GM23338 (cell line): ENCODE measurements at regions not wholly inside any gene's neighbourhood (a gene's known extent, or its start where the extent isn't known, plus 50 kb on each side); places are given as distances from the start of the nearest gene placed in this dataset.

ENCODE experiments used
- CTCF ChIP-seq, 2 experiments: fragments of 200-600 bp in 1 of 2; sonication (generic) in 1 of 2; conservative IDR thresholded peaks; 2 replicates each; pipeline versions ENCODE4 v1.5.1 to v1.6.1; 2016 to 2017; ENCODE audit warnings: antibody characterized with exemption in 2 of 2, low read depth in 2 of 2, mild to moderate bottlenecking in 2 of 2, moderate library complexity in 1 of 2
- ETS1 ChIP-seq: IDR thresholded peaks from 2 replicates; pipeline ENCODE4 v1.6.1; 2016; ENCODE audit warnings: antibody characterized with exemption
- EZH2 ChIP-seq: fragments of 200-600 bp; sonication (generic); IDR thresholded peaks from one replicate; pipeline ENCODE4 v1.8.0; 2017; ENCODE audit warnings: antibody characterized with exemption, mild to moderate bottlenecking, low read depth; ENCODE audit not compliant: unreplicated experiment
- EZH2phosphoT487 ChIP-seq: fragments of 200-600 bp; sonication (generic); IDR thresholded peaks from one replicate; pipeline ENCODE4 v1.8.1; 2018; ENCODE audit warnings: antibody characterized with exemption; ENCODE audit not compliant: unreplicated experiment
- JUNB ChIP-seq: IDR thresholded peaks from one replicate; pipeline ENCODE4 v1.6.1; 2016; ENCODE audit warnings: antibody characterized with exemption; ENCODE audit not compliant: unreplicated experiment
- NANOG ChIP-seq: IDR thresholded peaks from 2 replicates; pipeline ENCODE4 v1.6.1; 2016; ENCODE audit warnings: antibody characterized with exemption, borderline replicate concordance
- POLR2AphosphoS5 ChIP-seq: IDR thresholded peaks from 2 replicates; pipeline ENCODE4 v1.6.1; 2016; ENCODE audit warnings: antibody characterized with exemption, low read depth
- REST ChIP-seq: IDR thresholded peaks from one replicate; pipeline ENCODE4 v1.6.1; 2018; ENCODE audit warnings: antibody characterized with exemption; ENCODE audit not compliant: unreplicated experiment

GRCh38 chr18:78607784-78608183 lies 371.8 kb upstream of the SALL3 start:
- no peak for TF ChIP-seq EZH2
- no peak for TF ChIP-seq ETS1
- TF ChIP-seq CTCF (conservative IDR thresholded peaks at IDR 0.05; ENCODE audit: low read depth in 2 of 2): no peak
- no peak for TF ChIP-seq REST
- TF ChIP-seq POLR2AphosphoS5: no peak
- TF ChIP-seq JUNB: no peak
- no peak for TF ChIP-seq EZH2phosphoT487
- no peak for TF ChIP-seq NANOG
